K562 (cell line): ENCODE measurements at regions not wholly inside any gene's neighbourhood (a gene's known extent, or its start where the extent isn't known, plus 50 kb on each side); places are given as distances from the start of the nearest gene placed in this dataset.

ENCODE experiments used
- EHMT2 ChIP-seq: fragments of 450-650 bp; IDR thresholded peaks from 2 replicates; pipeline ENCODE4 v1.6.1; 2018; ENCODE audit warnings: antibody characterized with exemption
- HNRNPH1 ChIP-seq: fragments of 200-400 bp; formaldehyde crosslinking; optimal IDR thresholded peaks from 2 replicates; pipeline ENCODE3; 2017; ENCODE audit warnings: low read depth, mild to moderate bottlenecking, low read length, moderate library complexity
- MAFG ChIP-seq: fragments of 450-650 bp; conservative IDR thresholded peaks from 2 replicates; pipeline ENCODE4 v1.6.1; 2016; ENCODE audit warnings: missing genetic modification characterization, missing compliant biosample characterization
- MTA2 ChIP-seq: fragments of 450-650 bp; IDR thresholded peaks from 2 replicates; pipeline ENCODE4 v1.6.1; 2016; ENCODE audit warnings: low read depth
- PHTF2 ChIP-seq: fragments of 250-450 bp; sonication (Bioruptor Pico); IDR thresholded peaks from 2 replicates; pipeline ENCODE4 v1.5.0; 2021; ENCODE audit warnings: mild to moderate bottlenecking
- POLR2AphosphoS5 ChIP-seq: IDR thresholded peaks from 2 replicates; pipeline ENCODE4 v1.6.1; 2011; ENCODE audit warnings: mild to moderate bottlenecking, low read depth, low read length, moderate library complexity; ENCODE audit not compliant: control insufficient read depth, insufficient read depth
- RBM34 ChIP-seq: fragments of 200-400 bp; formaldehyde crosslinking; IDR thresholded peaks from 2 replicates; pipeline ENCODE4 v1.6.1; 2018; ENCODE audit warnings: low read length, borderline replicate concordance; ENCODE audit not compliant: insufficient read depth
- SMAD3 ChIP-seq: fragments of 450-650 bp; formaldehyde crosslinking; conservative IDR thresholded peaks from 2 replicates; pipeline ENCODE4 v1.4.0; 2020; ENCODE audit warnings: mild to moderate bottlenecking
- SRF ChIP-seq, 2 experiments: fragments of 250-450, 450-650 bp in 1 of 2; sonication (Bioruptor Pico) in 1 of 2; sonication (generic) in 1 of 2; formaldehyde crosslinking; IDR thresholded peaks; 2 replicates each; pipeline versions ENCODE4 v1.5.0 to v1.5.1; 2020 to 2022; ENCODE audit warnings: mild to moderate bottlenecking in 1 of 2, missing genetic modification reagents in 1 of 2
- TCF3 ChIP-seq: sonication (generic); formaldehyde crosslinking; IDR thresholded peaks from 2 replicates; pipeline ENCODE4 v1.4.0; 2020; ENCODE audit warnings: mild to moderate bottlenecking, missing genetic modification reagents
- TF ChIP-seq, protein P1 (sequence below): IDR thresholded peaks from 2 replicates; pipeline ENCODE4 v1.6.1; 2012; ENCODE audit warnings: low read depth, low read length, improper control_type of control experiment, borderline replicate concordance
- TF ChIP-seq, protein P2 (sequence below): sonication (generic); formaldehyde crosslinking; IDR thresholded peaks from 2 replicates; pipeline ENCODE4 v1.9.0; 2022; ENCODE audit warnings: mild to moderate bottlenecking, missing genetic modification reagents
- TF ChIP-seq, protein P3 (sequence below): sonication (generic); formaldehyde crosslinking; IDR thresholded peaks from 2 replicates; pipeline ENCODE4 v1.8.0; 2023; ENCODE audit warnings: missing genetic modification reagents, mild to moderate bottlenecking, borderline replicate concordance
- TF ChIP-seq, protein P4 (sequence below): fragments of 450-650 bp; IDR thresholded peaks from 2 replicates; pipeline ENCODE4 v1.7.1; 2018; ENCODE audit warnings: mild to moderate bottlenecking, low read depth; ENCODE audit not compliant: partially characterized antibody

DNA sequence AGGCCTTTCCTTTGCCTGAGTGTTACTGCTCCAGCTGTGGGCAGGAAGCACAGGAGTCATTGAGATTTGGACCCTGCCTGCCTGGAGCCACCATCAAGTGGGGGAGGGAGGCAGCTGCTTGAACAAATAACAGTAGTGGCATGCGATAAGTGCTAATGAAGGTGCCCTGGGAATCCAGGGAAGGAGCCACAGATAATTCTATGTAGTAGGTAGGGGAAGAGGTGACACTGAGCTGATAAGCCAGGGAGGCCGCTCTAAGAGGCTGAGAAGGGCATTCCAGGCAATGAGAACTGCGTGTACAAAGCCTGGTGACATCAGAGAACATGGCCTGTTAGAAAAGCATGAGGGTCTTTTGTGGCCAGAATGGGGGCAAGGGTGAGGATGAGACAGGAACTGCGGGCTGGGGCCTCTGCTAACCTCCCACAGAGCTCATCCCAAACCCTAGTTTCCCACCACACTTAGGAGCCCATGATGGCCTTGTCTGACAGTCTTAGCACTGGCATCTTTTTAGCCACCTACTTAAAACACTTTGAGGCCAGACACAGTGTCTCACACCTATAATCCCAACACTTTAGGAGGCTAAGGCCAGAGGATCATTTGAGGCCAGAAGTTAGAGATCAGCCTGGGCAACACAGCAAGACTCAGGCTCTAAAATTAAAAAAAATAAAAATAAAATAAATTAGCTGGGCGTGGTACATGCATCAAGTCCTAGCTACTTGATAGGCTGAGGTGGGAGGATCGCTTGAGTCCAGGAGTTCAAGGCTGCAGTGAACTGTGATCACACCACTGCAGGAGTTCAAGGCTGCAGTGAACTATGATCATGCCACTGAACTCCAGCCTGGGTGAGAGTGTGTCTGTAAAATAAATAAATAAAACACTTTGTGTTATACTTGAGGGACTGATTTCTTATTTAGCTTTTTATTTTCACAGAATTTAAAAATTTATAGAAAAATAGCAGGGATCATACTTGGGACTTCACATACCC lies 58.9 kb downstream of the TET3 start (continued):
- TF ChIP-seq, protein P1, sequence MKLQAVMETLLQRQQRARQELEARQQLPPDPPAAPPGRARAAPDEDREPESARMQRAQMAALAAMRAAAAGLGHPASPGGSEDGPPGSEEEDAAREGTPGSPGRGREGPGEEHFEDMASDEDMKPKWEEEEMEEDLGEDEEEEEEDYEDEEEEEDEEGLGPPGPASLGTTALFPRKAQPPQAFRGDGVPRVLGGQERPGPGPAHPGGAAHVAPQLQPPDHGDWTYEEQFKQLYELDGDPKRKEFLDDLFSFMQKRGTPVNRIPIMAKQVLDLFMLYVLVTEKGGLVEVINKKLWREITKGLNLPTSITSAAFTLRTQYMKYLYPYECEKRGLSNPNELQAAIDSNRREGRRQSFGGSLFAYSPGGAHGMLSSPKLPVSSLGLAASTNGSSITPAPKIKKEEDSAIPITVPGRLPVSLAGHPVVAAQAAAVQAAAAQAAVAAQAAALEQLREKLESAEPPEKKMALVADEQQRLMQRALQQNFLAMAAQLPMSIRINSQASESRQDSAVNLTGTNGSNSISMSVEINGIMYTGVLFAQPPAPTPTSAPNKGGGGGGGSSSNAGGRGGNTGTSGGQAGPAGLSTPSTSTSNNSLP, result no peak
- TF ChIP-seq, protein P2, sequence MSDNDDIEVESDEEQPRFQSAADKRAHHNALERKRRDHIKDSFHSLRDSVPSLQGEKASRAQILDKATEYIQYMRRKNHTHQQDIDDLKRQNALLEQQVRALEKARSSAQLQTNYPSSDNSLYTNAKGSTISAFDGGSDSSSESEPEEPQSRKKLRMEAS (CRISPR knock-in tag), result no peak
- TF ChIP-seq TCF3 (CRISPR knock-in tag) (peak; percentile 72), SRF (CRISPR knock-in tag; IDR thresholded peaks at IDR 0.05) (no peak), SMAD3 (CRISPR knock-in tag) (no peak), POLR2AphosphoS5 (0 out of 2 replicates have a peak, but pooled peaks have one; percentile 20), EHMT2 (no peak), RBM34 (no peak), HNRNPH1 (no peak), MAFG (tag) (no peak), MTA2 (no peak), PHTF2 (no peak)
- TF ChIP-seq, protein P3, sequence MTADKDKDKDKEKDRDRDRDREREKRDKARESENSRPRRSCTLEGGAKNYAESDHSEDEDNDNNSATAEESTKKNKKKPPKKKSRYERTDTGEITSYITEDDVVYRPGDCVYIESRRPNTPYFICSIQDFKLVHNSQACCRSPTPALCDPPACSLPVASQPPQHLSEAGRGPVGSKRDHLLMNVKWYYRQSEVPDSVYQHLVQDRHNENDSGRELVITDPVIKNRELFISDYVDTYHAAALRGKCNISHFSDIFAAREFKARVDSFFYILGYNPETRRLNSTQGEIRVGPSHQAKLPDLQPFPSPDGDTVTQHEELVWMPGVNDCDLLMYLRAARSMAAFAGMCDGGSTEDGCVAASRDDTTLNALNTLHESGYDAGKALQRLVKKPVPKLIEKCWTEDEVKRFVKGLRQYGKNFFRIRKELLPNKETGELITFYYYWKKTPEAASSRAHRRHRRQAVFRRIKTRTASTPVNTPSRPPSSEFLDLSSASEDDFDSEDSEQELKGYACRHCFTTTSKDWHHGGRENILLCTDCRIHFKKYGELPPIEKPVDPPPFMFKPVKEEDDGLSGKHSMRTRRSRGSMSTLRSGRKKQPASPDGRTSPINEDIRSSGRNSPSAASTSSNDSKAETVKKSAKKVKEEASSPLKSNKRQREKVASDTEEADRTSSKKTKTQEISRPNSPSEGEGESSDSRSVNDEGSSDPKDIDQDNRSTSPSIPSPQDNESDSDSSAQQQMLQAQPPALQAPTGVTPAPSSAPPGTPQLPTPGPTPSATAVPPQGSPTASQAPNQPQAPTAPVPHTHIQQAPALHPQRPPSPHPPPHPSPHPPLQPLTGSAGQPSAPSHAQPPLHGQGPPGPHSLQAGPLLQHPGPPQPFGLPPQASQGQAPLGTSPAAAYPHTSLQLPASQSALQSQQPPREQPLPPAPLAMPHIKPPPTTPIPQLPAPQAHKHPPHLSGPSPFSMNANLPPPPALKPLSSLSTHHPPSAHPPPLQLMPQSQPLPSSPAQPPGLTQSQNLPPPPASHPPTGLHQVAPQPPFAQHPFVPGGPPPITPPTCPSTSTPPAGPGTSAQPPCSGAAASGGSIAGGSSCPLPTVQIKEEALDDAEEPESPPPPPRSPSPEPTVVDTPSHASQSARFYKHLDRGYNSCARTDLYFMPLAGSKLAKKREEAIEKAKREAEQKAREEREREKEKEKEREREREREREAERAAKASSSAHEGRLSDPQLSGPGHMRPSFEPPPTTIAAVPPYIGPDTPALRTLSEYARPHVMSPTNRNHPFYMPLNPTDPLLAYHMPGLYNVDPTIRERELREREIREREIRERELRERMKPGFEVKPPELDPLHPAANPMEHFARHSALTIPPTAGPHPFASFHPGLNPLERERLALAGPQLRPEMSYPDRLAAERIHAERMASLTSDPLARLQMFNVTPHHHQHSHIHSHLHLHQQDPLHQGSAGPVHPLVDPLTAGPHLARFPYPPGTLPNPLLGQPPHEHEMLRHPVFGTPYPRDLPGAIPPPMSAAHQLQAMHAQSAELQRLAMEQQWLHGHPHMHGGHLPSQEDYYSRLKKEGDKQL (CRISPR knock-in tag), result no peak
- TF ChIP-seq, protein P4, sequence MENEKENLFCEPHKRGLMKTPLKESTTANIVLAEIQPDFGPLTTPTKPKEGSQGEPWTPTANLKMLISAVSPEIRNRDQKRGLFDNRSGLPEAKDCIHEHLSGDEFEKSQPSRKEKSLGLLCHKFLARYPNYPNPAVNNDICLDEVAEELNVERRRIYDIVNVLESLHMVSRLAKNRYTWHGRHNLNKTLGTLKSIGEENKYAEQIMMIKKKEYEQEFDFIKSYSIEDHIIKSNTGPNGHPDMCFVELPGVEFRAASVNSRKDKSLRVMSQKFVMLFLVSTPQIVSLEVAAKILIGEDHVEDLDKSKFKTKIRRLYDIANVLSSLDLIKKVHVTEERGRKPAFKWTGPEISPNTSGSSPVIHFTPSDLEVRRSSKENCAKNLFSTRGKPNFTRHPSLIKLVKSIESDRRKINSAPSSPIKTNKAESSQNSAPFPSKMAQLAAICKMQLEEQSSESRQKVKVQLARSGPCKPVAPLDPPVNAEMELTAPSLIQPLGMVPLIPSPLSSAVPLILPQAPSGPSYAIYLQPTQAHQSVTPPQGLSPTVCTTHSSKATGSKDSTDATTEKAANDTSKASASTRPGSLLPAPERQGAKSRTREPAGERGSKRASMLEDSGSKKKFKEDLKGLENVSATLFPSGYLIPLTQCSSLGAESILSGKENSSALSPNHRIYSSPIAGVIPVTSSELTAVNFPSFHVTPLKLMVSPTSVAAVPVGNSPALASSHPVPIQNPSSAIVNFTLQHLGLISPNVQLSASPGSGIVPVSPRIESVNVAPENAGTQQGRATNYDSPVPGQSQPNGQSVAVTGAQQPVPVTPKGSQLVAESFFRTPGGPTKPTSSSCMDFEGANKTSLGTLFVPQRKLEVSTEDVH, result no peak
